ENCODE measurements at regions not wholly inside any gene's neighbourhood (a gene's known extent, or its start where the extent isn't known, plus 50 kb on each side); places are given as distances from the start of the nearest gene placed in this dataset.

GRCh38 chr9:96163161-96163560 lies 138.8 kb downstream of the HSD17B3 start:
- Histone ChIP-seq H3K4me1 (peaks cover 5% of the 10 kb centered on the region), H3K4me3 (no peak overlapping the region), H3K4me2 (no peak overlapping the region), H3K9me3 (no peaks in the 10 kb centered on the region; the same call in 2 of the 3 replicates), H3K27ac (no peak overlapping the region)
- ChIA-PET POLR2A (no interaction called here), CTCF (interaction anchor here (1.1 to 3.9 kb wide), 3 partner anchors 10 to 12 kb away, joined by 3 to 13 read pairs (median 5); no protein-coding TSS in a partner anchor)
- 85% methylated on average over 7 of the region's 7 CpGs for WGBS (ENCODE audit: missing lambda C conversion rate)
- FAIRE-seq: no peak
- DNase-seq (ENCODE audit: low read depth in 1 of 2, low spot score in 1 of 2): no peak
- TF ChIP-seq RNF2 (IDR thresholded peaks at IDR 0.05; ENCODE audit: borderline replicate concordance, low read depth) (no peak), TFCP2L1 (CRISPR knock-in tag; IDR thresholded peaks at IDR 0.05) (no peak), CEBPB (IDR thresholded peaks at IDR 0.05) (no peak), ELK1 (IDR thresholded peaks at IDR 0.05; ENCODE audit: low read depth, low read length) (no peak), NFE2L2 (conservative IDR thresholded peaks at IDR 0.05; ENCODE audit: low read length) (no peak), BHLHE40 (IDR thresholded peaks at IDR 0.05; ENCODE audit: low read depth, low read length) (no peak), RCOR1 (IDR thresholded peaks at IDR 0.05; ENCODE audit: low read depth, low read length) (no peak)
- no peak for ATAC-seq

GRCh38 chr9:96161819-96162218 lies 140.2 kb downstream of the HSD17B3 start:
- TF ChIP-seq GATA3 (IDR thresholded peaks at IDR 0.05; ENCODE audit: borderline replicate concordance) (no peak), USF2 (IDR thresholded peaks at IDR 0.05) (no peak), PHF8 (IDR thresholded peaks at IDR 0.05; ENCODE audit: borderline replicate concordance, low read depth) (no peak), POLR2A (IDR thresholded peaks at IDR 0.05; ENCODE audit: low read length) (no peak), ZC3H11A (IDR thresholded peaks at IDR 0.05) (no peak), MYC (IDR thresholded peaks at IDR 0.05; ENCODE audit: borderline replicate concordance, low read length) (no peak), CEBPB (IDR thresholded peaks at IDR 0.05) (no peak), TP53 (CRISPR knock-in tag; IDR thresholded peaks at IDR 0.05) (no peak), POLR2AphosphoS2 (conservative IDR thresholded peaks at IDR 0.05; ENCODE audit: low read length) (no peak), HOXB13 (CRISPR knock-in tag; IDR thresholded peaks at IDR 0.05; ENCODE audit: low read depth) (no peak), ZSCAN20 (CRISPR knock-in tag; IDR thresholded peaks at IDR 0.05) (no peak)
- ATAC-seq (no peak), FAIRE-seq (no peak), DNase-seq (ENCODE audit: low read depth in 1 of 2, low spot score in 1 of 2) (no peak)
- Histone ChIP-seq H3K9me3 (no peaks in the 10 kb centered on the region; the same call in 2 of the 3 replicates), H3K4me1 (no peaks in the 10 kb centered on the region), H3K4me2 (no peak overlapping the region), H3K27ac (0 out of 6 replicates have a peak overlapping the region, but pooled peaks of 1 of the 2 experiments have one; percentile 27), H3K4me3 (no peak overlapping the region)
- CTCF ChIA-PET: interaction anchor here (1.2 to 3.9 kb wide), 3 partner anchors 10 to 18 kb away, joined by 3 to 13 read pairs (median 3); no protein-coding TSS in a partner anchor
- 84% methylated on average over 7 of the region's 7 CpGs for WGBS (ENCODE audit: missing lambda C conversion rate)
- POLR2A ChIA-PET: no interaction called here

- H3K4me1 ChIP-seq: no peaks in the 10 kb centered on the region
- ChIA-PET CTCF (interaction anchor here (0.6 to 3.9 kb wide), 4 partner anchors 9 to 57 kb away, joined by 3 to 13 read pairs (median 3); no protein-coding TSS in a partner anchor), POLR2A (no interaction called here)
- no peak overlapping the region for H3K4me3 ChIP-seq
- WGBS (ENCODE audit: missing lambda C conversion rate): 100% methylated on average over 5 of the region's 5 CpGs
- no peak for FAIRE-seq
- DNase-seq (ENCODE audit: low read depth in 1 of 2, low spot score in 1 of 2): no peak
- H3K4me2 ChIP-seq: no peak overlapping the region
- ATAC-seq: no peak
- no peaks in the 10 kb centered on the region for H3K9me3 ChIP-seq
- H3K27ac ChIP-seq: no peak overlapping the region; a peak in 1 of 6 replicates
- TF ChIP-seq HOXB5 (CRISPR knock-in tag; IDR thresholded peaks at IDR 0.05) (no peak), ZFP36 (IDR thresholded peaks at IDR 0.05; ENCODE audit: borderline replicate concordance, partially characterized antibody) (no peak), ZC3H11A (IDR thresholded peaks at IDR 0.05) (no peak), ZNF302 (CRISPR knock-in tag; IDR thresholded peaks at IDR 0.05) (no peak), HOXB13 (CRISPR knock-in tag; IDR thresholded peaks at IDR 0.05; ENCODE audit: low read depth) (no peak), SMC3 (IDR thresholded peaks at IDR 0.05) (no peak), FOXS1 (CRISPR knock-in tag; IDR thresholded peaks at IDR 0.05) (no peak), ELK1 (IDR thresholded peaks at IDR 0.05; ENCODE audit: low read depth, low read length) (no peak), HES2 (IDR thresholded peaks at IDR 0.05) (no peak), EP300 (IDR thresholded peaks at IDR 0.05) (no peak), CBX8 (IDR thresholded peaks at IDR 0.05) (no peak), NPAS2 (CRISPR knock-in tag; IDR thresholded peaks at IDR 0.05; ENCODE audit: borderline replicate concordance) (no peak), MAZ (IDR thresholded peaks at IDR 0.05; ENCODE audit: borderline replicate concordance, low read depth, low read length) (no peak), PHF8 (IDR thresholded peaks at IDR 0.05; ENCODE audit: borderline replicate concordance, low read depth) (no peak), MYC (IDR thresholded peaks at IDR 0.05; ENCODE audit: borderline replicate concordance, low read length) (no peak), CEBPB (IDR thresholded peaks at IDR 0.05) (no peak), RFX5 (IDR thresholded peaks at IDR 0.05) (no peak)
Observed at GRCh38 chr9:96160866-96161265, 141.1 kb downstream of the HSD17B3 start.
